ENCODE measurements at regions not wholly inside any gene's neighbourhood (a gene's known extent, or its start where the extent isn't known, plus 50 kb on each side); places are given as distances from the start of the nearest gene placed in this dataset.

DNA sequence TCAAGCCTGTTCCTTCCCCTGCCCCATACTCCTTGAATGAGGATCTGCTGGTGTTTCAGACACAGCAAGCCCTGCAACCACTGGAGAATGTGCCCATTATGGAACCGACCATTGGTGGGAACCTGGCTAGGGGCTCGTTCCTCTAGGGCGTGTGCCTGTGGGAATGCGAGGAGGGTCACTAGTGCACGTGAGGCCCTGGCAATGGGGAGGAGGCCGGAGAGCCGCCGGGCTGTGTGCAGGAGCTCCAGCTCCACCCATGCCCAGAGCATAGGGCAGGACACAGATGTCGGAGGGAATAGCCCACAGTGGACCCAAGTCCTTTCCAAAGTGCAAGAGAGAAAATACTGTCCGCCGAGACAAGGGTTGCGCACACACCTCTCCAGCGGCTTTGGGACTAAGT lies 99.3 kb downstream of the ERMARD start:
- Mint-ChIP-seq H3K36me3 (ENCODE audit: unreplicated experiment) (no peaks in the 10 kb centered on the region), H3K27me3 (ENCODE audit: unreplicated experiment) (no peaks in the 10 kb centered on the region), H3K4me1 (ENCODE audit: unreplicated experiment) (no peaks in the 10 kb centered on the region), H3K27ac (ENCODE audit: unreplicated experiment) (no peak overlapping the region), H3K9me3 (ENCODE audit: unreplicated experiment) (no peaks in the 10 kb centered on the region), H3K4me3 (ENCODE audit: unreplicated experiment) (no peak overlapping the region)
- TF ChIP-seq CTCF (IDR thresholded peaks at IDR 0.05) = no peak
- DNase-seq (ENCODE audit: extremely low spot score, unreplicated experiment) = peak; percentile 73

DNA sequence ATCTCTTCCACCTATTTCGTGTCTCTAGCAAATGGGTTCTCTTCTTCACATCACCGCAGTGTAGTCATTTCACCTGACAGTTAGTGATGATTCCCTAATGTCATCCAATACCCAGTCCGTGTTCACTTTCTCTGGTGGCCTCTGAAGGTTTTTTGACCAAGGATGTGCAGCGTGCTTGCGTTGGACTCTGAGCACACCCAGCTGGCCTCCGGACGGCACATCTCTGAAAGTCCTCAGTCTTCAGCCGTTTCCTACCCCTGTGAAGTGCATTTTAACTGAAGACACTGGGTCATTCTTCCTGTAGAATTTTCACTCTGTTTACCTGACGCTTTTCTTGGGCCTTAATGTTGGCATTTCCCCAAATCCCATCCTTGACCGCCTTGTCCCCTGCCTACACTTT lies 98.7 kb downstream of the ERMARD start:
- Mint-ChIP-seq H3K27me3 (ENCODE audit: unreplicated experiment) (no peaks in the 10 kb centered on the region), H3K36me3 (ENCODE audit: unreplicated experiment) (no peaks in the 10 kb centered on the region), H3K27ac (ENCODE audit: unreplicated experiment) (no peak overlapping the region), H3K9me3 (ENCODE audit: unreplicated experiment) (no peaks in the 10 kb centered on the region), H3K4me3 (ENCODE audit: unreplicated experiment) (no peak overlapping the region), H3K4me1 (ENCODE audit: unreplicated experiment) (no peaks in the 10 kb centered on the region)
- DNase-seq (ENCODE audit: extremely low spot score, unreplicated experiment) = peak; percentile 54
- TF ChIP-seq CTCF (IDR thresholded peaks at IDR 0.05) = no peak

DNA sequence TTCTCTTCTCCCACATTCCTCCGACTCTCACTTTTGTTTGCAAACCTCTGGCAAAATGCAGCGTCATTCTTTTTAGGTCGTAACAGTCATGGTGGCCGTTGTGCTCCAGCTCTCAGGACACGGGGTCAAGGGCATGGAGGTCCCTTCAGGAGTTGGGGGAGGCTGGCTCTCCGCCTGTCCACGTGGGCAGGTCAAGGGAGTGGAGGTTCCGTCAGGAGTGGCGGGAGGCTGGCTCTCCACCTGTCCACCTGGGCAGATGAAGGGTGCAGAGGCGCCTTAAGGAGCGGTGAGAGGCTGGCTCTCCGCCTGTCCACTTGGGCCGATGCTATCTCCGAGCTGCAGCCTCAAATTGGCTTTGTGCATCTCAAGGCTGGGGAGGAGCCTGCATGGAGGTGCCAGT lies 98.0 kb downstream of the ERMARD start:
- H3K9me3 Mint-ChIP-seq (ENCODE audit: unreplicated experiment) = no peaks in the 10 kb centered on the region
- DNase-seq (ENCODE audit: extremely low spot score, unreplicated experiment) = peak; percentile 57
- H3K4me3 Mint-ChIP-seq (ENCODE audit: unreplicated experiment) = no peak overlapping the region
- H3K27ac Mint-ChIP-seq (ENCODE audit: unreplicated experiment) = no peak overlapping the region
- no peak for TF ChIP-seq CTCF (IDR thresholded peaks at IDR 0.05)
- no peaks in the 10 kb centered on the region for H3K4me1 Mint-ChIP-seq (ENCODE audit: unreplicated experiment)
- H3K27me3 Mint-ChIP-seq (ENCODE audit: unreplicated experiment) = no peaks in the 10 kb centered on the region
- no peaks in the 10 kb centered on the region for H3K36me3 Mint-ChIP-seq (ENCODE audit: unreplicated experiment)

DNA sequence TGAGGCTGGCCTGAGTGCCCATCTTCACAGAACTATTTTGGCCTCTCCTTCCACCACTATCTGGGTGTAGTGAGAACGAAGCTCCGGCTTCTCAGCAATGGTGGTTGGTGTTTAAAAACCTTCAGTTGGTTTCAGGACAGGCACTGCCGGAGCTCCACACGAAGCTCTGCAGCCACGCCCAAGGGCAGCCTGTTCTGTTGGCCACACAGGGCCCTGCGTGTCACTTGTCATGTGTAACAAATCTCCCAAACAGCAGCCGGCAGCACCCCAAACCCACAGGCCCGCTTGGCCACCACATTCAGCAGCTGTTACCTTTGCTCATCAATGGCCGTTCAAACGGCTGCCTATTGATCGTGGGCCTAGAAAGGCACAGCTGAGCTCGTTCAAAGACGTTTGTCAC lies 97.5 kb downstream of the ERMARD start:
- peak; percentile 76 for DNase-seq (ENCODE audit: extremely low spot score, unreplicated experiment)
- H3K9me3 Mint-ChIP-seq (ENCODE audit: unreplicated experiment) = no peaks in the 10 kb centered on the region
- H3K4me3 Mint-ChIP-seq (ENCODE audit: unreplicated experiment) = no peak overlapping the region
- no peaks in the 10 kb centered on the region for H3K36me3 Mint-ChIP-seq (ENCODE audit: unreplicated experiment)
- no peaks in the 10 kb centered on the region for H3K4me1 Mint-ChIP-seq (ENCODE audit: unreplicated experiment)
- H3K27ac Mint-ChIP-seq (ENCODE audit: unreplicated experiment) = no peak overlapping the region
- H3K27me3 Mint-ChIP-seq (ENCODE audit: unreplicated experiment) = no peaks in the 10 kb centered on the region
- no peak for TF ChIP-seq CTCF (IDR thresholded peaks at IDR 0.05)

- Mint-ChIP-seq H3K4me3 (ENCODE audit: unreplicated experiment) (no peak overlapping the region), H3K9me3 (ENCODE audit: unreplicated experiment) (no peaks in the 10 kb centered on the region), H3K27ac (ENCODE audit: unreplicated experiment) (no peak overlapping the region), H3K36me3 (ENCODE audit: unreplicated experiment) (no peaks in the 10 kb centered on the region), H3K27me3 (ENCODE audit: unreplicated experiment) (no peaks in the 10 kb centered on the region), H3K4me1 (ENCODE audit: unreplicated experiment) (no peaks in the 10 kb centered on the region)
- peak; percentile 42 for DNase-seq (ENCODE audit: extremely low spot score, unreplicated experiment)
- TF ChIP-seq CTCF (IDR thresholded peaks at IDR 0.05) = no peak
Observed at GRCh38 chr6:169847901-169848311, 96.5 kb downstream of the ERMARD start.

Measured in osteocyte (in vitro differentiated cells).